HepG2 (cell line): ENCODE measurements at regions not wholly inside any gene's neighbourhood (a gene's known extent, or its start where the extent isn't known, plus 50 kb on each side); places are given as distances from the start of the nearest gene placed in this dataset.

Experiments used
- ATAC-seq: fragments of 200-7000 bp; cut with Tn5 transposase; 3 replicates; pipeline ENCODE4 v1.9.1; 2020; ENCODE audit warnings: mild to moderate bottlenecking, moderate library complexity
- BruUV-seq: library from RNA; stranded (reverse); fragments of 400-500 nt; replicated peaks from 2 replicates; lab custom pipeline; 2021; lab: Mats Ljungman, UMichigan
- CTCF ChIA-PET: fragments of 300-600 bp; formaldehyde crosslinking; extraction: SDS; loops from one replicate; lab custom pipeline; 2021; ENCODE audit warnings: low total read pairs, inconsistent platforms, low intra/inter-chr PET ratio; lab: Yijun Ruan, JAX
- POLR2A ChIA-PET: fragments of 350-600 bp; sonication (Branson Sonifier 250); formaldehyde crosslinking; loops from one replicate; lab custom pipeline; 2020; ENCODE audit warnings: antibody characterized with exemption, inconsistent platforms; lab: Yijun Ruan, JAX
- DNase-seq: peaks from one replicate; pipeline ENCODE4 v3.0.0-alpha.2; 2015; ENCODE audit warnings: low spot score
- FAIRE-seq: peaks from 3 replicates; lab custom pipeline; 2011; peaks lifted over from hg19 to GRCh38; lab: Jason Lieb, UNC
- H2AFZ ChIP-seq: one replicate; pipeline ENCODE4 v1.6.1; 2011; ENCODE audit warnings: low read length, inconsistent platforms
- H3K27ac ChIP-seq: fragments of 300-600 bp; 3 replicates; pipeline ENCODE4 v1.8.0; 2011; ENCODE audit warnings: mixed run types, mild to moderate bottlenecking, mixed read lengths, low read length, inconsistent platforms; ENCODE audit not compliant: insufficient read depth; ENCODE audit errors: extremely low read length
- H3K27me3 ChIP-seq, 2 experiments: fragments of 200-600 bp in 1 of 2; 2 replicates in 1 of 2; 3 replicates in 1 of 2; pipeline versions ENCODE4 v1.6.0 to v1.8.0; 2011; ENCODE audit warnings: low read length in 2 of 2, mild to moderate bottlenecking in 2 of 2, moderate library complexity in 2 of 2, inconsistent platforms in 1 of 2; ENCODE audit not compliant: insufficient read depth in 2 of 2, control insufficient read depth in 1 of 2
- H3K36me3 ChIP-seq, 2 experiments: fragments of 200-600 bp in 1 of 2; replicated peaks in 1 of 2; 2 replicates in 1 of 2; 3 replicates in 1 of 2; pipeline versions ENCODE4 v1.5.1 to v1.8.0; 2011; ENCODE audit warnings: low read length in 2 of 2, inconsistent platforms in 1 of 2; ENCODE audit not compliant: insufficient read depth in 2 of 2, control insufficient read depth in 1 of 2
- H3K4me1 ChIP-seq: 2 replicates; pipeline ENCODE4 v1.5.1; 2012; ENCODE audit warnings: low read length, inconsistent platforms; ENCODE audit not compliant: insufficient read depth
- H3K4me2 ChIP-seq: 2 replicates; pipeline ENCODE4 v1.6.0; 2011; ENCODE audit warnings: low read depth, low read length, inconsistent platforms
- H3K4me3 ChIP-seq, 3 experiments: fragments of 200-600 bp in 1 of 3; sonication (generic), shearing (Covaris generic) in 1 of 3; replicated peaks in 1 of 3; 2 replicates each; pipeline ENCODE4 v1.5.1; 2011 to 2016; ENCODE audit warnings: low read length in 3 of 3, inconsistent platforms in 2 of 3, low read depth in 2 of 3, mild to moderate bottlenecking in 2 of 3, control low read depth in 1 of 3, mixed read lengths in 1 of 3; ENCODE audit not compliant: insufficient read depth in 1 of 3
- H3K79me2 ChIP-seq: one replicate; pipeline ENCODE4 v1.6.1; 2011; ENCODE audit warnings: low read length, inconsistent platforms; ENCODE audit not compliant: insufficient read depth
- H3K9ac ChIP-seq: 2 replicates; pipeline ENCODE4 v1.6.0; 2011; ENCODE audit warnings: mild to moderate bottlenecking, low read depth, low read length, inconsistent platforms; ENCODE audit not compliant: insufficient read depth
- H3K9me3 ChIP-seq: 2 replicates; pipeline ENCODE4 v1.5.1; 2012; ENCODE audit warnings: mild to moderate bottlenecking, low read length
- H4K20me1 ChIP-seq: 2 replicates; pipeline ENCODE4 v1.6.0; 2011; ENCODE audit warnings: inconsistent platforms, mild to moderate bottlenecking, low read length, moderate library complexity; ENCODE audit not compliant: insufficient read depth
- MATR3 ChIP-seq: sonication (generic); formaldehyde crosslinking; IDR thresholded peaks from 2 replicates; pipeline ENCODE4 v1.4.0; 2020; ENCODE audit warnings: missing genetic modification reagents
- PAF1 ChIP-seq: IDR thresholded peaks from 2 replicates; pipeline ENCODE4 v1.6.1; 2016; ENCODE audit warnings: missing genetic modification reagents, missing compliant biosample characterization
- PATZ1 ChIP-seq: sonication (generic); formaldehyde crosslinking; IDR thresholded peaks from 2 replicates; pipeline ENCODE4 v1.4.0; 2020; ENCODE audit warnings: missing genetic modification reagents
- RXRA ChIP-seq: sonication (generic); formaldehyde crosslinking; IDR thresholded peaks from 2 replicates; pipeline ENCODE4 v1.5.1; 2020; ENCODE audit warnings: missing genetic modification reagents
- XRCC5 ChIP-seq: fragments of 200-400 bp; formaldehyde crosslinking; optimal IDR thresholded peaks from 2 replicates; pipeline ENCODE3; 2017; ENCODE audit warnings: mild to moderate bottlenecking, low read length
- ZBTB46 ChIP-seq: sonication (generic); formaldehyde crosslinking; IDR thresholded peaks from 2 replicates; pipeline ENCODE4 v1.4.0; 2020; ENCODE audit warnings: mild to moderate bottlenecking, missing genetic modification reagents, borderline replicate concordance
- ZNF740 ChIP-seq: sonication (generic); formaldehyde crosslinking; IDR thresholded peaks from 2 replicates; pipeline ENCODE4 v1.4.0; 2020; ENCODE audit warnings: missing genetic modification reagents
- WGBS: methylation state at CpG from one replicate; pipeline ENCODE4 v1.1.6; 2017; ENCODE audit warnings: low lambda C conversion rate; 5-methylcytosine and 5-hydroxymethylcytosine counted together
- in situ Hi-C: cut with HindIII; loops from 2 replicates; pipeline ENCODE4 v1.10.0; 2017; ENCODE audit warnings: low pct_unique_long_range_greater_than_20kb; ENCODE audit not compliant: extremely low pct_ligation_motif_present
- intact Hi-C: fragments of 100-400 bp; cut with micrococcal nuclease; formaldehyde crosslinking; loops from one replicate; pipeline ENCODE4 v1.10.0; 2022; ENCODE audit not compliant: unreplicated experiment

- H3K4me3 ChIP-seq, result no peak overlapping the region
- H3K9ac ChIP-seq, result no peak overlapping the region
- intact Hi-C loops (no loop called here), in situ Hi-C loops (no loop called here)
- 5% methylated on average over 2 of the region's 2 CpGs for WGBS
- no peak for FAIRE-seq
- no peak overlapping the region for H3K4me2 ChIP-seq
- no peaks in the 10 kb centered on the region for H3K4me1 ChIP-seq
- ChIA-PET POLR2A (no interaction called here), CTCF (no interaction called here)
- no peak overlapping the region for H2AFZ ChIP-seq
- no peaks in the 10 kb centered on the region for H3K79me2 ChIP-seq
- no peak for DNase-seq
- BruUV-seq, result no TSS peak
- peaks cover under 1% of the 10 kb centered on the region; the same call in 1 of the 2 replicates for H3K9me3 ChIP-seq
- no peaks in the 10 kb centered on the region for H3K27me3 ChIP-seq
- no peaks in the 10 kb centered on the region for H3K36me3 ChIP-seq
- no peaks in the 10 kb centered on the region for H4K20me1 ChIP-seq
- H3K27ac ChIP-seq, result no peak overlapping the region
- ATAC-seq, result no peak
- TF ChIP-seq ZNF740 (CRISPR knock-in tag) (no peak), XRCC5 (no peak), RXRA (no peak), ZBTB46 (CRISPR knock-in tag) (no peak), MATR3 (CRISPR knock-in tag) (no peak), PAF1 (CRISPR knock-in tag) (no peak), PATZ1 (CRISPR knock-in tag) (no peak)
- TF ChIP-seq, all 625 proteins: peak for 0
These were observed 474.9 kb upstream of the CWC22 start for GRCh38 chr2:180481998-180482397.
